GM06990 (cell line): ENCODE measurements at regions not wholly inside any gene's neighbourhood (a gene's known extent, or its start where the extent isn't known, plus 50 kb on each side); places are given as distances from the start of the nearest gene placed in this dataset.

ENCODE experiments used
- DNase-seq: peaks from one replicate; pipeline ENCODE4 v3.0.0-alpha.2; 2011; ENCODE audit not compliant: insufficient read length; ENCODE audit errors: extremely low read depth
- H3K27me3 ChIP-seq: replicated peaks from 2 replicates; pipeline ENCODE4 v1.6.0; 2011; ENCODE audit warnings: low read length; ENCODE audit not compliant: control insufficient read depth, insufficient read depth
- H3K36me3 ChIP-seq: 2 replicates; pipeline ENCODE4 v1.5.1; 2011; ENCODE audit warnings: low read length; ENCODE audit not compliant: control insufficient read depth, insufficient read depth
- H3K4me3 ChIP-seq: replicated peaks from 2 replicates; pipeline ENCODE4 v1.5.1; 2011; ENCODE audit warnings: low read depth, mild to moderate bottlenecking, control low read depth, low read length
- CTCF ChIP-seq: IDR thresholded peaks from 2 replicates; pipeline ENCODE4 v1.5.1; 2011; ENCODE audit warnings: low read length, control low read depth, mild to moderate bottlenecking, inconsistent platforms; ENCODE audit not compliant: insufficient read depth, poor library complexity, severe bottlenecking

GRCh38 chr3:99575683-99576082, 62.7 kb upstream of the COL8A1 start:
- no peaks in the 10 kb centered on the region for H3K36me3 ChIP-seq
- TF ChIP-seq CTCF, result no peak
- no peaks in the 10 kb centered on the region for H3K27me3 ChIP-seq
- DNase-seq, result no peak
- no peak overlapping the region for H3K4me3 ChIP-seq

- Histone ChIP-seq H3K27me3 (no peaks in the 10 kb centered on the region), H3K36me3 (no peaks in the 10 kb centered on the region), H3K4me3 (no peak overlapping the region)
- no peak for TF ChIP-seq CTCF
- no peak for DNase-seq
Measured at GRCh38 chr3:99570061-99570460, 68.3 kb upstream of the COL8A1 start.

GRCh38 chr3:99568663-99569335, 69.6 kb upstream of the COL8A1 start:
- H3K36me3 ChIP-seq, result no peaks in the 10 kb centered on the region
- H3K4me3 ChIP-seq, result no peak overlapping the region
- no peaks in the 10 kb centered on the region for H3K27me3 ChIP-seq
- no peak for TF ChIP-seq CTCF
- no peak for DNase-seq

- Histone ChIP-seq H3K4me3 (no peak overlapping the region), H3K27me3 (no peaks in the 10 kb centered on the region), H3K36me3 (no peaks in the 10 kb centered on the region)
- no peak for TF ChIP-seq CTCF
- DNase-seq, result no peak
Measured at GRCh38 chr3:99565331-99565730, 73.1 kb upstream of the COL8A1 start.

- Histone ChIP-seq H3K4me3 (no peak overlapping the region), H3K27me3 (no peaks in the 10 kb centered on the region), H3K36me3 (no peaks in the 10 kb centered on the region)
- DNase-seq, result no peak
- no peak for TF ChIP-seq CTCF
Measured at GRCh38 chr3:99562990-99563607, 75.3 kb upstream of the COL8A1 start.

- Histone ChIP-seq H3K36me3 (no peaks in the 10 kb centered on the region), H3K4me3 (no peak overlapping the region), H3K27me3 (no peaks in the 10 kb centered on the region)
- DNase-seq, result no peak
- TF ChIP-seq CTCF, result no peak
Measured at GRCh38 chr3:99562138-99562537, 76.3 kb upstream of the COL8A1 start.
